ENCODE measurements at regions not wholly inside any gene's neighbourhood (a gene's known extent, or its start where the extent isn't known, plus 50 kb on each side); places are given as distances from the start of the nearest gene placed in this dataset.
A peak's percentile ranks its signal among the peaks of the same experiment; 100 is the strongest.

- DNase-seq, result no peak
These were observed 561.1 kb upstream of the MEF2C start for GRCh38 chr5:89444088-89444487.

GRCh38 chr5:89443508-89443907 is 560.5 kb upstream of the MEF2C start:
- DNase-seq, result no peak

GRCh38 chr5:89441965-89442364 is 559.0 kb upstream of the MEF2C start:
- no peak for DNase-seq

- no peak for DNase-seq
These were observed 557.7 kb upstream of the MEF2C start for GRCh38 chr5:89440670-89441069.

DNA sequence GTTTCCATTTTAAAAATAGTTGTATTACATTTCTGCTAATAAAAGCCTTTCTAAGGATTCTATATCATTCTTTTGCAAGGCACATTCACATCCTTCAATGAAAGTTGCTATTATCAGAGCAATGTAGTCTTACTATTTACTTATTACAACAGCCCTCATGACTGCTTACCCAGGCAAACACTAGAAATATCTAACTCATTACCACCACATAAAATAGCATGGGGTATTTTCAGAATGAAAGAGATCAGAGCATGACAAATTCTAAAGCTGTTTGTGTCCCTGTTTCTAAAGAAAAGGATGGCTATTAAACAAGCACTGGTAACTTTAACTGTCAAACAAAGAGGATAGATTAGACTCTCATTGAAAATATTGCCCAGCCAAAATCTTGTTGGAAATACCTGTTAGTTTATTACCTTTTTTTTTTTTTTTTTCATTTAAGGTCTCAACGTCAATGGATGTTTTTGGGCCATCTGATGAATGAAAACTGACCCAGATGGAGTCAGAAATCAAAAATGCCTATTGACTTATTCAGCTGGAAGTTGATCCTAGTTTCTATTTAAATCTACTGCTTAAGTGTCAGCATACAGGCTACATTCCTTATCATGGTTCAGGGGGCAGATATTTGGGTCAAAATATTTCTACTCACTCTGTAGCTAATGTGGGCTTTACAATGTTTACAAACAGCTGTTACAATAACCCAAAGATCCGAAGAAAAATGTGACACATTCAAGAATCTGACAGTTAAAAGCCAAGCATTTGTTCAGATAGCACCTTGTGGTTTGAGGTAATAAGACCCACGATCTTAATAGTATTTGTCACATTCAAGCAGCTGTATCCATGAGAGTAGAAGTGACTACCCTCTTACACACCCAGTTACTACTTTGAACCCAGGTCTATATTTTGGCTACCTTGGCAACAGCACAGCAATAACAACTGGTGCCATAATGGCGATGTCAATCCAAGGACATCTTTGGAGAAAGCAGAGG is 554.8 kb upstream of the MEF2C start:
- peak in 1 of 2 experiments; percentile 35 for DNase-seq

DNA sequence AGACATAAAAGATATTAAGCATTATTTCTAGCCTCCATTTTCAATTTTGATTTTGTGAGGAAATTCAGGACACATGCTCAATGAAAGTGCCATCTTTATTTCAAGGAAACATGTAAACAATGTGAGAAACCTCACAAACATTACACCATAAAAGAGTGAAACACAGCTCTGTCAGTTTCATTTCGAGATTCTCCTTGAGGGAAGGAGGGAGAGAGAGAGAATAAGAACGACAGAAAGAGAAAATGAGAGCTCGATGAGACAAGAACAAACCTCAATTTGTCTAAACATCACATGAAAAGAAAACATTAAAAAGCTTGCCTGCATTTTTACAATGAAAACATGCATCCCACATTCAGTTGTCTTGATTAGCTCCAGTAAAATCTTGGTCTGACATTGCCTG is 553.5 kb upstream of the MEF2C start:
- no peak for DNase-seq

- DNase-seq, result no peak
These were observed 552.4 kb upstream of the MEF2C start for GRCh38 chr5:89435347-89435746.

GRCh38 chr5:89428624-89429023 is 545.6 kb upstream of the MEF2C start:
- no peak for DNase-seq

GRCh38 chr5:89425062-89425461 is 542.1 kb upstream of the MEF2C start:
- DNase-seq, result no peak

GRCh38 chr5:89421035-89421434 is 538.1 kb upstream of the MEF2C start:
- no peak for DNase-seq

GRCh38 chr5:89418407-89419085 is 535.6 kb upstream of the MEF2C start:
- no peak for DNase-seq

- no peak for DNase-seq
These were observed 535.0 kb upstream of the MEF2C start for GRCh38 chr5:89417990-89418389.

DNA sequence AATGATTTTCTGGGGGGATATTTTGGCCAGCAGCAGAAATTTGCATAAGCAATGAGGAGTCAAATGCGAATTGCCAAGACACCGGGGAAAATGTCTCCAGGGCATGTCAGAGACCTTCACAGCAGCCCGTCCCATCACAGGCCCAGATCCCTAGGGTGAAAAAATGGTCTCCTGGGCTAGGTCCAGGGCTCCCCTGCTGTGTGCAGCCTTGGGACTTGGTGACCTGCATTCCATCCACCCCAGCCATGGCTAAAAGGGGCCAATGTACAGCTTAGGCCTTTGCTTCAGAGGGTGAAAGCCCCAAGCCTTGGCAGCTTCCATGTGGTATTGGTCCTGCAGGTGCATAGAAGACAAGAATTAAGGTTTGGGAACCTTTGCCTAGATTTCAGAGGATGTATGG is 534.5 kb upstream of the MEF2C start:
- no peak for DNase-seq

DNA sequence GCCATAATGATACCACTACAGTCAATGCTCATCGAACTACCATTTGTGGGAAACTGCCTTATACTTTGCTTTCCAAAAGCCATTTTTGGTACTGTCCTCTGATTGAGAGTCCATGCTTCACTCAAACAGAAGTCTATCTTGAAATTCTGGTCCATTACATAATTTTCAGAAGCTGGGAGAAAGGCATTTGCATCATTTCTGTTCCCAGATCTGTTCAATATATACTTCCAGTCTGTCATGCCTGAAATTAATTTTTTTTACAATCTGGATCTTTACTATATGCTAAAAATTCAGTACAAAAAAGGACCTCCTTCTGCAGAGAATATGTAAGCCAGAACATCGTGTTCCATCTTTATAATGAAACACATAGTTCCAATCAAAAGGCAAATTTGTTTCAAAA is 528.9 kb upstream of the MEF2C start:
- DNase-seq, result no peak

- DNase-seq, result no peak
These were observed 524.1 kb upstream of the MEF2C start for GRCh38 chr5:89407054-89407453.

DNA sequence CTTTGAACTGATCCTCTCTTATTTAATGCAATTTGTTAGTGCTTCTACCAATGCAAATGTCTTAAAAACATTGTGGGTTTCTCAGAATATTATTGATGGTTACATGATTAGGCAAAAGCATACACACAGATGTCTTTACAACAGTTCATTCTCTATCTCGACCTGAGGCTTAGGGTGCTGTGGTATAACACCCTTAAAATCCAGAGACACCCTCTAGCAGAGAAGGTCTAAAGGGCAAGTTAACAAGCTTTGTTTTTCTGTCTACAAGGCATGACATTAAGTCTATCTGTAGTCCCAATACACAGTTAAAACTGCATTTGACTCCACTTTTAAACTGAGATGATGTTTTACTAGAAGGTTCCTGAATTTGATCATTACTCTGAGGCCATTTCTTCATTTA is 518.7 kb upstream of the MEF2C start:
- no peak for DNase-seq

DNA sequence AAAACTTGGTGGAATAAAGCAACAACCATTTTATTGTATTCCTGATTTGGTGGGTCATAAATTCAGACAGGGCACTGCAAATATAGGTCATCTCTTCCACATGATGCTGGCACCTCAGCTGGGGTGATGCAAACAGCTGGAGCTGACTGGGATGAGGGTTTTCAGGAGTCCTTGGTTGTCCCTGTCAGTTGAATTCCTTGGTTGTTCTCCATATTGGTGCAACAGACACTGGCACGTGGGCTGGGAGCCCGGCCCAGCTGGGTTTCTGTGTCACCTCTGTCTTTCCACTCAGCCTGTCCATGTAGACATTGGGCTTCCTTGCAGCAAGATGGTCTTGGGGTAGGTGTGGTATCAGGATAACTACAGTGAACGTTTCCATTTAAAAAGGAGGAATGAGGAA is 518.0 kb upstream of the MEF2C start:
- DNase-seq, result no peak

DNA sequence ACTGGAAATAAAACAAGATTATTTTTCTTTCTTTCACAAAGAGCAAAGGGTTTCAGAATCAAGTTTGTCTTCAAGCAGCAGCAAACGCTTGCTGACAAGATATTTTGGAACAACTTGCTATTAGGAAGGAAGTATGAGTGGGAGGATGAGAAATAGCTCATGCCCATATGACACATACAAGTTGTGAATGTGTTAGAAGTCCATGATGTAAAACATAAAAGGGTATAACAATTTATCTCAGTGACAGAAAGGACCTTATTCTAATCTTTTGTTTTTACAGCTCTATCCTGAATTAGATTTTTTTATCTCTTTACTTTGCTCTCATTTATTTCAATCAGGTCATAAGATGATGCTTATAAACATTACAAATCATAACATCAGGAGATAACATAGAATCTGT is 516.6 kb upstream of the MEF2C start:
- no peak for DNase-seq

- no peak for DNase-seq
These were observed 514.1 kb upstream of the MEF2C start for GRCh38 chr5:89397096-89397495.

DNA sequence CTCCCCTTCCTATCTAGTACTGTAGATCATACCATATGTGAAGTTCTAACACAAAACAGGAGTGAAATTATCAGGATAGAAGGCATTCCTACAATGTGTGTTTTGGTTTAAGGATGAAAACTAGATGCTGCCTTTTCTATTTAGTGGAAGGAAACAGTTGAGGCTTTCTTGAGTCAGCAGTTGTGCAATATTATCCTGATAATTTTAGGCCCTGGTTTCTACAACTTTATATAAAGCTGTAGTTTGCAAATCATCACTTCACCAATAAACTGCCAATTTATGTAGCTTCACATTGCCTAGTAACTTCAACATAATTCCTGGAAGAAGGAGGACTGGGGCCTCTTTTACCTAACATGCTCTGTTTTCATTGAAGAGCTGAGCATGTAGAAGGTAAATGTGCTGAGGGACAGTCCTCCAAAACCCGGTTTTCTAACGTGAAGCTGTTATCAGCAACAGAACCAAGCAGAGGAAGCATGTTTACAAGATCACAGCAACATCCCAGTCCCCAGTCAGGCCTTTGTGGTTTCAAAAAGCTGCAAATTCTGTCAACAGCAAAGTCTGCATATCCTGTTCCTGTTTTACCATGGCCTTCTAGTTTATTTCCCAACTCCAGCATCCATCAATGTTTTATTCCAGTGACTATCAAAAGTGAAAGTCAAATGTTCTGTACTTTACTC is 513.4 kb upstream of the MEF2C start:
- DNase-seq, result no peak

DNA sequence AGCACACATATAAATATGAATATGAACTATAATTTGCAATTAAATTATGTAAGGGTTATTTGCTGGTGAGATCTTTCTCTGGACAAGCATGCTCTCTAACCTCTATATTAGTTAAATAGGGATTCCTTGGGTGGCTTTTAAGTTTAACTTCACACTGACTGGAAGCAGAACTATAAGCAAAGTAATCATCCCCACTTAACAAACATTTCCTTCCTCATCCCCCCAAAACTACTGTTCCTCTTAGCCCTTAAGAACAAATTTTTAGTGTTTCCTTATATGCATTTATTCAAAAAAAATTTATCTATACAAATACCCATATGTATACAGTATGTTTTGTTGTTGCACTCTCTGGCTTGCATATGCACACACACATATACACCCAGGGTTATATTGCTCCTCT is 512.1 kb upstream of the MEF2C start:
- no peak for DNase-seq

GRCh38 chr5:89388872-89389271 is 505.9 kb upstream of the MEF2C start:
- DNase-seq, result no peak

- DNase-seq, result no peak
These were observed 501.4 kb upstream of the MEF2C start for GRCh38 chr5:89384391-89384790.

DNA sequence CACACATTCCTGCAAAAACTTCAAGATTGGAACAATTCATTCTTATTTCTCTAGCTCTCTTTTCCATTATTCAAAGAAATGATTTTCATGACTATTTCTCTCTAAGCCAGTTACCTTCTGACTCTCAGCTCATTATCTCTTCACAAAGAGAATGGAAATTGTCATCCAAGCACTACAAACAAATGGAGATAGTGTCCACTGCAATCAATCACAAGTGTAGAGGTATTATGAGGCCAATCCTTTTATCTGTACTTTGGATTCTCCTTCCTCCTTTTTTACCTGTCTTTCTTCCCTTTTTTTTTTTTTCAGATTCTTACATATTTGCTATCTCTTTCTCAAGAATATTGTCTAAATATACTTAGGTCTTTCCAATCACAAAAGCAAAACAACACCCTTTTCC is 497.7 kb upstream of the MEF2C start:
- no peak for DNase-seq

Data from NCI-H2081 (cell line).